ENCODE measurements at regions not wholly inside any gene's neighbourhood (a gene's known extent, or its start where the extent isn't known, plus 50 kb on each side); places are given as distances from the start of the nearest gene placed in this dataset.

DNA sequence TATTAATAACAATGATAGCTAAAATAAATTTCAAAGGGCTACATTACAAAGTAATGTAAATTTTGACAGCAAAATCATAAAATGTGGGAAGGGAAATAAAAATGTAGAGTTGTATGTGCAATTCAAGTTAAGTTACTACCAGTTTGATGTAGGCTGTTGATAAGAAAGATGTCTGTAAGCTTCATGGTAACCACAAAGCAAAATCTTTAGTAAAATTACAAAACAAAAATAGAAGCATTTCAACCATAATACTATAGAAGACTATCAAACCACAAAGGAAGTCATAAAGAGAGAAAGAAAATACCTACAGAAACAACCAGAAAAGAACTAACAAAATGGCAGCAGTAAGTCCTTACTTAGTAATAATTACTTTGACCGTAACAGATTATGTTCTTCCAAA, 99.1 kb downstream of the C7orf25 start (continued):
- TF ChIP-seq, protein P1, sequence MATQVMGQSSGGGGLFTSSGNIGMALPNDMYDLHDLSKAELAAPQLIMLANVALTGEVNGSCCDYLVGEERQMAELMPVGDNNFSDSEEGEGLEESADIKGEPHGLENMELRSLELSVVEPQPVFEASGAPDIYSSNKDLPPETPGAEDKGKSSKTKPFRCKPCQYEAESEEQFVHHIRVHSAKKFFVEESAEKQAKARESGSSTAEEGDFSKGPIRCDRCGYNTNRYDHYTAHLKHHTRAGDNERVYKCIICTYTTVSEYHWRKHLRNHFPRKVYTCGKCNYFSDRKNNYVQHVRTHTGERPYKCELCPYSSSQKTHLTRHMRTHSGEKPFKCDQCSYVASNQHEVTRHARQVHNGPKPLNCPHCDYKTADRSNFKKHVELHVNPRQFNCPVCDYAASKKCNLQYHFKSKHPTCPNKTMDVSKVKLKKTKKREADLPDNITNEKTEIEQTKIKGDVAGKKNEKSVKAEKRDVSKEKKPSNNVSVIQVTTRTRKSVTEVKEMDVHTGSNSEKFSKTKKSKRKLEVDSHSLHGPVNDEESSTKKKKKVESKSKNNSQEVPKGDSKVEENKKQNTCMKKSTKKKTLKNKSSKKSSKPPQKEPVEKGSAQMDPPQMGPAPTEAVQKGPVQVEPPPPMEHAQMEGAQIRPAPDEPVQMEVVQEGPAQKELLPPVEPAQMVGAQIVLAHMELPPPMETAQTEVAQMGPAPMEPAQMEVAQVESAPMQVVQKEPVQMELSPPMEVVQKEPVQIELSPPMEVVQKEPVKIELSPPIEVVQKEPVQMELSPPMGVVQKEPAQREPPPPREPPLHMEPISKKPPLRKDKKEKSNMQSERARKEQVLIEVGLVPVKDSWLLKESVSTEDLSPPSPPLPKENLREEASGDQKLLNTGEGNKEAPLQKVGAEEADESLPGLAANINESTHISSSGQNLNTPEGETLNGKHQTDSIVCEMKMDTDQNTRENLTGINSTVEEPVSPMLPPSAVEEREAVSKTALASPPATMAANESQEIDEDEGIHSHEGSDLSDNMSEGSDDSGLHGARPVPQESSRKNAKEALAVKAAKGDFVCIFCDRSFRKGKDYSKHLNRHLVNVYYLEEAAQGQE (IDR thresholded peaks at IDR 0.05; ENCODE audit: low read depth, low read length): no peak
- TF ChIP-seq POLR2AphosphoS5 (IDR thresholded peaks at IDR 0.05; ENCODE audit: low read depth, low read length) (no peak), FOSL2 (IDR thresholded peaks at IDR 0.05; ENCODE audit: borderline replicate concordance, low read depth) (no peak), TAF1 (IDR thresholded peaks at IDR 0.05; ENCODE audit: borderline replicate concordance, low read depth, low read length) (no peak), MXI1 (IDR thresholded peaks at IDR 0.05; ENCODE audit: low read depth, low read length) (no peak)
- TF ChIP-seq, protein P2, sequence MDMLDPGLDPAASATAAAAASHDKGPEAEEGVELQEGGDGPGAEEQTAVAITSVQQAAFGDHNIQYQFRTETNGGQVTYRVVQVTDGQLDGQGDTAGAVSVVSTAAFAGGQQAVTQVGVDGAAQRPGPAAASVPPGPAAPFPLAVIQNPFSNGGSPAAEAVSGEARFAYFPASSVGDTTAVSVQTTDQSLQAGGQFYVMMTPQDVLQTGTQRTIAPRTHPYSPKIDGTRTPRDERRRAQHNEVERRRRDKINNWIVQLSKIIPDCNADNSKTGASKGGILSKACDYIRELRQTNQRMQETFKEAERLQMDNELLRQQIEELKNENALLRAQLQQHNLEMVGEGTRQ (IDR thresholded peaks at IDR 0.05; ENCODE audit: borderline replicate concordance, low read depth, low read length): no peak

DNA sequence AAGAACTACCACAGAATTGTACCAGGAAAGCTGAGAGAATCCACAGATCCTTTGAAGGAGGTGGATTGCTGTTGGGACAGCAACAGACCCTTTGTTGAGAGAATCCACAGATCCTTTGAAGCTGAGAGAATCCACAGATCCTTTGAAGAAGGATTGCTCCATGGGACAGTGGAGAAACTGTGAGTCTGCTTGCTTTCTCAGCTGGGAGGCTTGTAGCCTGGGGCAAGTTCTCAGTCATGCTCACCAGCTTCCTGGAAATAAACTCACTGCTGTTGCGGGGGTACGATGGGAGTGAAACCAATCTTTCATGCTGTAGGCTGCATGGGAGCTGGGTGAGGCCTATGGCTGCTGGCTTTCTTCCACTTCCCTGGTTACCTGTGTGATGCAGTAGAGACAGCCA, 106.3 kb downstream of the C7orf25 start:
- no peaks in the 10 kb centered on the region for H3K27me3 ChIP-seq (ENCODE audit: insufficient read depth)
- TF ChIP-seq TEAD4 (IDR thresholded peaks at IDR 0.05; ENCODE audit: borderline replicate concordance, insufficient read depth) (no peak), YY1 (IDR thresholded peaks at IDR 0.05; ENCODE audit: low read depth) (no peak), NRF1 (IDR thresholded peaks at IDR 0.05; ENCODE audit: low read depth, low read length) (no peak), RAD21 (IDR thresholded peaks at IDR 0.05; ENCODE audit: low read length) (no peak), RCOR1 (IDR thresholded peaks at IDR 0.05; ENCODE audit: low read length) (no peak), MEF2A (IDR thresholded peaks at IDR 0.05; ENCODE audit: borderline replicate concordance, low read depth) (no peak), CHD2 (IDR thresholded peaks at IDR 0.05; ENCODE audit: low read length, partially characterized antibody) (no peak), EZH2phosphoT487 (IDR thresholded peaks at IDR 0.05; ENCODE audit: borderline replicate concordance, low read depth) (no peak), RXRA (IDR thresholded peaks at IDR 0.05; ENCODE audit: borderline replicate concordance, low read depth) (no peak), NFIC (IDR thresholded peaks at IDR 0.05; ENCODE audit: borderline replicate concordance) (no peak), SIN3A (IDR thresholded peaks at IDR 0.05; ENCODE audit: borderline replicate concordance, low read depth, low read length) (no peak), POLR2AphosphoS5 (IDR thresholded peaks at IDR 0.05; ENCODE audit: low read depth, low read length) (no peak)
- TF ChIP-seq, protein P3, sequence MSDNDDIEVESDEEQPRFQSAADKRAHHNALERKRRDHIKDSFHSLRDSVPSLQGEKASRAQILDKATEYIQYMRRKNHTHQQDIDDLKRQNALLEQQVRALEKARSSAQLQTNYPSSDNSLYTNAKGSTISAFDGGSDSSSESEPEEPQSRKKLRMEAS (IDR thresholded peaks at IDR 0.05; ENCODE audit: low read depth): no peak
- H3K27ac ChIP-seq (ENCODE audit: low read depth in 2 of 2, low read length in 1 of 2): no peak overlapping the region
- no peak overlapping the region for H3K9ac ChIP-seq
- no peaks in the 10 kb centered on the region for H3K4me1 ChIP-seq (ENCODE audit: control insufficient read depth in 1 of 2, insufficient read depth in 2 of 2, low read depth in 1 of 2, low read length in 1 of 2)
- DNase-seq: no peak
- WGBS (ENCODE audit: low lambda C conversion rate): 0% methylated on average over 2 of the region's 2 CpGs
- H3K36me3 ChIP-seq (replicated peaks in 1 of 2; ENCODE audit: control insufficient read depth in 1 of 2, insufficient read depth in 2 of 2, low read length in 1 of 2): no peaks in the 10 kb centered on the region
- H3K9me2 ChIP-seq: peaks cover 6% of the 10 kb centered on the region; the same call in 1 of the 2 replicates
- H3K9me3 ChIP-seq: no peaks in the 10 kb centered on the region
- no peak overlapping the region for H3K4me2 ChIP-seq
- no peak overlapping the region for H2AFZ ChIP-seq (ENCODE audit: low read depth)
- POLR2A ChIA-PET: no interaction called here
- H3K79me2 ChIP-seq (ENCODE audit: insufficient read depth): no peaks in the 10 kb centered on the region
- no peak overlapping the region for H3K4me3 ChIP-seq (ENCODE audit: low read depth in 2 of 2, low read length in 1 of 2)
- H4K20me1 ChIP-seq (ENCODE audit: insufficient read depth): no peaks in the 10 kb centered on the region
- CTCF ChIA-PET: interaction anchor here (1.4 kb wide), 1 partner anchor 13 kb away, joined by 3 read pairs; no protein-coding TSS in a partner anchor
- H3F3A ChIP-seq (replicated peaks; ENCODE audit: insufficient read depth): no peaks in the 10 kb centered on the region

All from SK-N-SH (cell line).